ENCODE measurements at regions not wholly inside any gene's neighbourhood (a gene's known extent, or its start where the extent isn't known, plus 50 kb on each side); places are given as distances from the start of the nearest gene placed in this dataset.
"Not testable (repeated sequence)": the region's sequence is repeated elsewhere in the genome, so short reads cannot be mapped to it uniquely, and the experiment has no call there.

- DNase-seq (ENCODE audit: low read depth, low spot score) = no peak
- TF ChIP-seq, protein P1, sequence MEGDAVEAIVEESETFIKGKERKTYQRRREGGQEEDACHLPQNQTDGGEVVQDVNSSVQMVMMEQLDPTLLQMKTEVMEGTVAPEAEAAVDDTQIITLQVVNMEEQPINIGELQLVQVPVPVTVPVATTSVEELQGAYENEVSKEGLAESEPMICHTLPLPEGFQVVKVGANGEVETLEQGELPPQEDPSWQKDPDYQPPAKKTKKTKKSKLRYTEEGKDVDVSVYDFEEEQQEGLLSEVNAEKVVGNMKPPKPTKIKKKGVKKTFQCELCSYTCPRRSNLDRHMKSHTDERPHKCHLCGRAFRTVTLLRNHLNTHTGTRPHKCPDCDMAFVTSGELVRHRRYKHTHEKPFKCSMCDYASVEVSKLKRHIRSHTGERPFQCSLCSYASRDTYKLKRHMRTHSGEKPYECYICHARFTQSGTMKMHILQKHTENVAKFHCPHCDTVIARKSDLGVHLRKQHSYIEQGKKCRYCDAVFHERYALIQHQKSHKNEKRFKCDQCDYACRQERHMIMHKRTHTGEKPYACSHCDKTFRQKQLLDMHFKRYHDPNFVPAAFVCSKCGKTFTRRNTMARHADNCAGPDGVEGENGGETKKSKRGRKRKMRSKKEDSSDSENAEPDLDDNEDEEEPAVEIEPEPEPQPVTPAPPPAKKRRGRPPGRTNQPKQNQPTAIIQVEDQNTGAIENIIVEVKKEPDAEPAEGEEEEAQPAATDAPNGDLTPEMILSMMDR (conservative IDR thresholded peaks at IDR 0.05) = no peak
- Mint-ChIP-seq H3K27ac (ENCODE audit: unreplicated experiment) (no peak overlapping the region), H3K36me3 (ENCODE audit: low read depth) (no peaks in the 10 kb centered on the region), H3K27me3 (ENCODE audit: low read depth) (no peaks in the 10 kb centered on the region), H3K4me1 (peaks cover 8% of the 10 kb centered on the region), H3K4me3 (no peak overlapping the region), H3K9me3 (peaks cover 3% of the 10 kb centered on the region)
Measured at GRCh38 chr3:90136456-90137191, 1029.2 kb downstream of the EPHA3 start.

DNA sequence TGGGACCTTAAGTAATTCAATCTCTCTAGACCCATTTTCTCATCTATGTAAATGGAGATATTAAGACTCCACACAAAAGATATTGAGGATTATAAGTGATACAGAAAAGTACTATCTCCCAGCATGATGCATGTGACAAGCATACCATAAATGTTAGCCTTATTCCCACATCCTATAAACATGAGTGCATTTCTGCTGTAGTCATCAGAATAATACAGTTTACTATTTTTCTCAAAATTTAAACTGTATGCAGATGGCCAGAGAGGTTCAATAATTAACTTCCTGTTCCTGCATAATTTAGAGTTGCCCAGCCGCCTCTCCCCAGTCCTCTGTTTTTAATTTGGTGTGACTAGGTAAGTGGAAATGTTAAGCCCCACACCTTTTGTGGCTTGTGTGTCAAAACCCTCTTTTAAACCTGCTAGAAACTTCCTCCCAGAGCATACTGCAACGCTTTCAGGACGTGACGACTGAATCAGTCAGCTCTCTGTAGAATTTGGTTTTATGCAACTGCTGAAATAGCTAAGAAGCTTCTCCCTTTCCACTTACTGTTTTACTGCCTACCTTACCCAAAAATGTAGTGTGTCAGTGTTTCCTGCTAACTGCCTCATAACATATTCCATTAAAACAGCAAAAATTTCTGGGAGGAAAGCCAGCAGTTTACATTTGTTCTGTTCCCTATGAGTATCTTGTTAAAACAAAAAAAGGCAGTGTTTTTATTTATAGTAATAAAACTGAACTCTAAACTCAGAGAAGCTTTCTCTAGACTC, 1037.9 kb downstream of the EPHA3 start:
- Mint-ChIP-seq H3K36me3 (ENCODE audit: low read depth) (no peaks in the 10 kb centered on the region), H3K4me3 (no peak overlapping the region), H3K27ac (ENCODE audit: unreplicated experiment) (no peak overlapping the region), H3K4me1 (no peaks in the 10 kb centered on the region), H3K9me3 (peaks cover 9% of the 10 kb centered on the region), H3K27me3 (ENCODE audit: low read depth) (no peaks in the 10 kb centered on the region)
- TF ChIP-seq, protein P1 (conservative IDR thresholded peaks at IDR 0.05) = no peak
- DNase-seq (ENCODE audit: low read depth, low spot score) = no peak

DNA sequence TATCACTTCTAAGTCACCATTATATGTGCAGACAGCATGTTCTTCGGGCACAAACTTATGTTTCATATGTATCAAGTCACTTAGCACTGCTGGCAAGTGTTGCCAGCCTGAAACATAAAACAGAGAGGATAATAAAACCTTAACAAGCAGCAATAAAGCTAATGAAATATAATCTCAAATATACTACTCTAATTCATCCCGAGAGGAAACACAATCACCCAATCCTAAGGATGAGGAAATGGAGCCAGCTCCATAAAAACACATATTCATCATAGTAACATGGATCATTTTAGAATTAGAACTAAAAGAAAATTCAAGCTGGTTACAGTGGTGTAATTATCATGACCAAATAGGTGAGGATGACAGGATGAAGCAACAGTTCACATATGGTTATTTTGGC, 1072.7 kb downstream of the EPHA3 start:
- Mint-ChIP-seq H3K4me1 (peaks cover 5% of the 10 kb centered on the region), H3K36me3 (ENCODE audit: low read depth) (no peaks in the 10 kb centered on the region), H3K27me3 (ENCODE audit: low read depth) (no peaks in the 10 kb centered on the region), H3K4me3 (no peak overlapping the region), H3K9me3 (peaks cover 3% of the 10 kb centered on the region), H3K27ac (ENCODE audit: unreplicated experiment) (no peak overlapping the region)
- TF ChIP-seq, protein P1 (conservative IDR thresholded peaks at IDR 0.05) = no peak
- no peak for DNase-seq (ENCODE audit: low read depth, low spot score)

DNA sequence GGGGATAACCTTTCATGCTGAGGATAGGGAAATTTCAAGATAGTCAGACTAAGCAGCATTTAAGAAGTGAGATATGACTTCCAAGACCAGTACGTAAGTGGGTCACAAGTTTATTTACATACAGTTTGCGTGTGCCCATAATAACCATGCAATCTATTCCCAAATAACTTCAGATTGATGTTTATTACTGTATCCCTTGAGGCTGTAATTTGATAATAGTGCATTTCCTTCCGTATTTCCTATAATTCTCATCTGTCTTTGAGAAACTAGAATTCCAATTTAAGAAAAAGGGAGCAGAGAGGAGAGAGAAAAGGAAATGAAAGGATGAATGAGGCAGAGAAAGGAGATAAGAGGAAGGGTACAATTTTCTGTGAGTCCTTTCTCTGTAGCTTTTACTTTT, 1073.1 kb downstream of the EPHA3 start:
- no peak overlapping the region for H3K4me3 Mint-ChIP-seq
- no peak overlapping the region for H3K27ac Mint-ChIP-seq (ENCODE audit: unreplicated experiment)
- TF ChIP-seq, protein P1 (conservative IDR thresholded peaks at IDR 0.05) = no peak
- H3K4me1 Mint-ChIP-seq = peaks cover 5% of the 10 kb centered on the region
- H3K9me3 Mint-ChIP-seq = peaks cover 3% of the 10 kb centered on the region
- H3K27me3 Mint-ChIP-seq (ENCODE audit: low read depth) = no peaks in the 10 kb centered on the region
- DNase-seq (ENCODE audit: low read depth, low spot score) = no peak
- no peaks in the 10 kb centered on the region for H3K36me3 Mint-ChIP-seq (ENCODE audit: low read depth)

- peak overlapping the region; percentile 77 for H3K4me3 Mint-ChIP-seq
- TF ChIP-seq, protein P1 (conservative IDR thresholded peaks at IDR 0.05) = peak; percentile 66
- not testable (repeated sequence) for H3K27me3 Mint-ChIP-seq (ENCODE audit: low read depth); H3K4me1 Mint-ChIP-seq; H3K27ac Mint-ChIP-seq (ENCODE audit: unreplicated experiment); H3K9me3 Mint-ChIP-seq; H3K36me3 Mint-ChIP-seq (ENCODE audit: low read depth)
- peak; percentile 14 for DNase-seq (ENCODE audit: low read depth, low spot score)
Measured at GRCh38 chr3:90182291-90182976, 1075.0 kb downstream of the EPHA3 start.
